ENCODE measurements at regions not wholly inside any gene's neighbourhood (a gene's known extent, or its start where the extent isn't known, plus 50 kb on each side); places are given as distances from the start of the nearest gene placed in this dataset.
"Not testable (repeated sequence)": the region's sequence is repeated elsewhere in the genome, so short reads cannot be mapped to it uniquely, and the experiment has no call there.

GRCh38 chr3:61371123-61371522 lies 119.9 kb upstream of the FHIT start:
- H3K4me3 ChIP-seq (ENCODE audit: low read depth, low read length), result no peak overlapping the region
- DNase-seq (ENCODE audit: low read depth), result no peak

GRCh38 chr3:61372723-61373122 lies 121.5 kb upstream of the FHIT start:
- no peak for DNase-seq (ENCODE audit: low read depth)
- no peak overlapping the region for H3K4me3 ChIP-seq (ENCODE audit: low read depth, low read length)

GRCh38 chr3:61378311-61378710 lies 127.1 kb upstream of the FHIT start:
- no peak for DNase-seq (ENCODE audit: low read depth)
- H3K4me3 ChIP-seq (ENCODE audit: low read depth, low read length), result no peak overlapping the region

- DNase-seq (ENCODE audit: low read depth), result no peak
- no peak overlapping the region for H3K4me3 ChIP-seq (ENCODE audit: low read depth, low read length)
These were observed 130.6 kb upstream of the FHIT start for GRCh38 chr3:61381745-61382392.

GRCh38 chr3:61387817-61388216 lies 136.6 kb upstream of the FHIT start:
- DNase-seq (ENCODE audit: low read depth), result no peak
- no peak overlapping the region for H3K4me3 ChIP-seq (ENCODE audit: low read depth, low read length)

GRCh38 chr3:61393480-61393947 lies 142.3 kb upstream of the FHIT start:
- DNase-seq (ENCODE audit: low read depth); H3K4me3 ChIP-seq (ENCODE audit: low read depth, low read length): not testable (repeated sequence)

GRCh38 chr3:61401359-61401758 lies 150.1 kb upstream of the FHIT start:
- H3K4me3 ChIP-seq (ENCODE audit: low read depth, low read length), result no peak overlapping the region
- DNase-seq (ENCODE audit: low read depth), result no peak

- no peak overlapping the region for H3K4me3 ChIP-seq (ENCODE audit: low read depth, low read length)
- DNase-seq (ENCODE audit: low read depth), result no peak
These were observed 154.0 kb upstream of the PTPRG start for GRCh38 chr3:61407397-61407796.

- H3K4me3 ChIP-seq (ENCODE audit: low read depth, low read length), result no peak overlapping the region
- DNase-seq (ENCODE audit: low read depth), result no peak
These were observed 151.7 kb upstream of the PTPRG start for GRCh38 chr3:61409638-61410037.

GRCh38 chr3:61410358-61410757 lies 151.0 kb upstream of the PTPRG start:
- not testable (repeated sequence) for H3K4me3 ChIP-seq (ENCODE audit: low read depth, low read length); DNase-seq (ENCODE audit: low read depth)

GRCh38 chr3:61411009-61411662 lies 150.2 kb upstream of the PTPRG start:
- H3K4me3 ChIP-seq (ENCODE audit: low read depth, low read length), result no peak overlapping the region
- no peak for DNase-seq (ENCODE audit: low read depth)

- no peak overlapping the region for H3K4me3 ChIP-seq (ENCODE audit: low read depth, low read length)
- no peak for DNase-seq (ENCODE audit: low read depth)
These were observed 146.9 kb upstream of the PTPRG start for GRCh38 chr3:61414456-61414855.

GRCh38 chr3:61415201-61415600 lies 146.2 kb upstream of the PTPRG start:
- no peak overlapping the region for H3K4me3 ChIP-seq (ENCODE audit: low read depth, low read length)
- DNase-seq (ENCODE audit: low read depth), result no peak

GRCh38 chr3:61416618-61417017 lies 144.8 kb upstream of the PTPRG start:
- H3K4me3 ChIP-seq (ENCODE audit: low read depth, low read length), result no peak overlapping the region
- no peak for DNase-seq (ENCODE audit: low read depth)

- H3K4me3 ChIP-seq (ENCODE audit: low read depth, low read length), result no peak overlapping the region
- peak; percentile 26 for DNase-seq (ENCODE audit: low read depth)
These were observed 144.0 kb upstream of the PTPRG start for GRCh38 chr3:61417352-61417751.

GRCh38 chr3:61420136-61420759 lies 141.1 kb upstream of the PTPRG start:
- no peak for DNase-seq (ENCODE audit: low read depth)
- no peak overlapping the region for H3K4me3 ChIP-seq (ENCODE audit: low read depth, low read length)

GRCh38 chr3:61422945-61423673 lies 138.3 kb upstream of the PTPRG start:
- no peak overlapping the region for H3K4me3 ChIP-seq (ENCODE audit: low read depth, low read length)
- no peak for DNase-seq (ENCODE audit: low read depth)

- DNase-seq (ENCODE audit: low read depth), result no peak
- H3K4me3 ChIP-seq (ENCODE audit: low read depth, low read length), result no peak overlapping the region
These were observed 136.0 kb upstream of the PTPRG start for GRCh38 chr3:61425356-61425755.

- no peak overlapping the region for H3K4me3 ChIP-seq (ENCODE audit: low read depth, low read length)
- no peak for DNase-seq (ENCODE audit: low read depth)
These were observed 132.3 kb upstream of the PTPRG start for GRCh38 chr3:61429106-61429505.

GRCh38 chr3:61434901-61435300 lies 126.5 kb upstream of the PTPRG start:
- H3K4me3 ChIP-seq (ENCODE audit: low read depth, low read length); DNase-seq (ENCODE audit: low read depth): not testable (repeated sequence)

Measured in skeletal muscle cell (primary cell).